H1 (cell line): ENCODE measurements at regions not wholly inside any gene's neighbourhood (a gene's known extent, or its start where the extent isn't known, plus 50 kb on each side); places are given as distances from the start of the nearest gene placed in this dataset.

Source experiments
- ASH2L ChIP-seq: fragments of 200-600, 300-600 bp; sonication (generic); IDR thresholded peaks from one replicate; pipeline ENCODE4 v1.7.1; 2017; ENCODE audit warnings: low read length
- BRCA1 ChIP-seq: IDR thresholded peaks from 2 replicates; pipeline ENCODE4 v1.6.1; 2012; ENCODE audit warnings: low read depth, low read length, improper control_type of control experiment
- PHF8 ChIP-seq: fragments of 200-600 bp; sonication (generic); conservative IDR thresholded peaks from 2 replicates; pipeline ENCODE4 v1.7.1; 2012; ENCODE audit warnings: low read depth, mild to moderate bottlenecking, inconsistent platforms, low read length, moderate library complexity
- POLR2A ChIP-seq, 2 experiments: IDR thresholded peaks; 1 replicate in 1 of 2; 2 replicates in 1 of 2; pipeline ENCODE4 v1.6.1; 2011; ENCODE audit warnings: low read depth in 2 of 2, low read length in 2 of 2, mild to moderate bottlenecking in 2 of 2; ENCODE audit errors: control extremely low read depth in 1 of 2
- SUZ12 ChIP-seq: fragments of 200-600 bp; sonication (generic); IDR thresholded peaks from 2 replicates; pipeline ENCODE4 v1.6.1; 2012; ENCODE audit warnings: mild to moderate bottlenecking, inconsistent platforms, low read length, moderate library complexity, mixed read lengths
- TCF12 ChIP-seq: IDR thresholded peaks from 2 replicates; pipeline ENCODE4 v1.6.1; 2011; ENCODE audit warnings: low read depth, mild to moderate bottlenecking, low read length
- TEAD4 ChIP-seq: IDR thresholded peaks from 2 replicates; pipeline ENCODE4 v1.6.1; 2012; ENCODE audit warnings: low read depth, low read length, inconsistent platforms, mixed read lengths
- YY1 ChIP-seq: IDR thresholded peaks from 2 replicates; pipeline ENCODE4 v1.6.1; 2011; ENCODE audit warnings: low read depth, mild to moderate bottlenecking, low read length

GRCh38 chr13:73908809-73909208 lies 225.4 kb downstream of the KLF12 start (continued):
- TF ChIP-seq ASH2L (no peak), YY1 (no peak), PHF8 (no peak), POLR2A (IDR thresholded peaks at IDR 0.05; ENCODE audit: control extremely low read depth in 1 of 2, low read depth in 2 of 2, low read length in 2 of 2) (no peak), TCF12 (no peak), TEAD4 (no peak), SUZ12 (no peak), BRCA1 (no peak)
